ENCODE measurements at regions not wholly inside any gene's neighbourhood (a gene's known extent, or its start where the extent isn't known, plus 50 kb on each side); places are given as distances from the start of the nearest gene placed in this dataset.

DNA sequence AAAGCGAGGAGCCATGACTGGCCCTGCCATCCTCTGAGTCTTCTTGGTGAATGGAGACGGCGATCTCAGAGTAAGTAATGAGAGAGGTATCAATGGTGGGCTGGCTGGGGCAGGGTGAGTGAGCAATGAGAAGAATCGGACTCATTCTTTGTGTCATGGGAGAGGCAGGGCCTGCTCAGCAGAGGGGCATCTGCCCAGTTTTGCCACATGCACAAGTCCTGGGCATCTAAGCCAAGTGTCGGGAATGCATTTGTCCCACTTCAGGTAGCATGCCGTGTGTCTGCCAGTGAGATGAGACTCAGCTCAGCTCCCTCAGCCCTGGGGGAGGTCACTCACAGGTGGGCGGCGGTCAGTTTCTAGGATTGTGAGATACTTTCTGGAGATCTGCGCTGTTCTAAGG is 791.0 kb upstream of the RAB6C start:
- Histone ChIP-seq H3K9me3 (ENCODE audit: control insufficient read depth in 2 of 3, low read length in 3 of 3) (no peaks in the 10 kb centered on the region), H3K36me3 (ENCODE audit: control insufficient read depth in 2 of 3, insufficient read depth in 3 of 3, low read length in 3 of 3) (no peaks in the 10 kb centered on the region), H3K4me3 (ENCODE audit: low read length) (no peak overlapping the region), H3K4me1 (ENCODE audit: control insufficient read depth in 2 of 2, insufficient read depth in 2 of 2, low read length in 2 of 2) (no peaks in the 10 kb centered on the region), H3K27ac (ENCODE audit: low read depth, low read length) (no peak overlapping the region), H3K27me3 (ENCODE audit: control insufficient read depth in 2 of 2, insufficient read depth in 2 of 2, low read length in 2 of 2) (no peaks in the 10 kb centered on the region)
- peaks cover 3 to 21% (median 8%) of the 10 kb centered on the region in 5 donors for H3K27me3 Mint-ChIP-seq
- intact Hi-C loops (cut with micrococcal nuclease): no loop called here
- ChIA-PET CTCF (no interaction called here), POLR2A (no interaction called here)
- peaks cover 0 to 4% (median 0%) of the 10 kb centered on the region in 11 donors for H3K9me3 Mint-ChIP-seq
- no peak overlapping the region for H3K27ac Mint-ChIP-seq
- no peaks in the 10 kb centered on the region for H3K4me1 Mint-ChIP-seq
- no peaks in the 10 kb centered on the region for H3K36me3 Mint-ChIP-seq
- DNase-seq (no peak), ATAC-seq (no peak)
- no peak overlapping the region for H3K4me3 Mint-ChIP-seq

- Histone ChIP-seq H3K4me1 (ENCODE audit: control insufficient read depth in 2 of 2, insufficient read depth in 2 of 2, low read length in 2 of 2) (no peaks in the 10 kb centered on the region), H3K36me3 (ENCODE audit: control insufficient read depth in 2 of 3, insufficient read depth in 3 of 3, low read length in 3 of 3) (no peaks in the 10 kb centered on the region), H3K4me3 (ENCODE audit: low read length) (no peak overlapping the region), H3K27ac (ENCODE audit: low read depth, low read length) (no peak overlapping the region), H3K9me3 (ENCODE audit: control insufficient read depth in 2 of 3, low read length in 3 of 3) (no peaks in the 10 kb centered on the region), H3K27me3 (ENCODE audit: control insufficient read depth in 2 of 2, insufficient read depth in 2 of 2, low read length in 2 of 2) (no peaks in the 10 kb centered on the region)
- ATAC-seq (no peak), DNase-seq (no peak)
- Mint-ChIP-seq H3K9me3 (peaks cover 0 to 4% (median 0%) of the 10 kb centered on the region in 11 donors), H3K4me3 (no peak overlapping the region), H3K27ac (no peak overlapping the region), H3K36me3 (no peaks in the 10 kb centered on the region), H3K27me3 (peaks cover 3 to 21% (median 8%) of the 10 kb centered on the region in 5 donors), H3K4me1 (no peaks in the 10 kb centered on the region)
- ChIA-PET CTCF (no interaction called here), POLR2A (no interaction called here)
- intact Hi-C loops (cut with micrococcal nuclease): no loop called here
Measured at GRCh38 chr2:129189617-129190319, 789.7 kb upstream of the RAB6C start.

DNA sequence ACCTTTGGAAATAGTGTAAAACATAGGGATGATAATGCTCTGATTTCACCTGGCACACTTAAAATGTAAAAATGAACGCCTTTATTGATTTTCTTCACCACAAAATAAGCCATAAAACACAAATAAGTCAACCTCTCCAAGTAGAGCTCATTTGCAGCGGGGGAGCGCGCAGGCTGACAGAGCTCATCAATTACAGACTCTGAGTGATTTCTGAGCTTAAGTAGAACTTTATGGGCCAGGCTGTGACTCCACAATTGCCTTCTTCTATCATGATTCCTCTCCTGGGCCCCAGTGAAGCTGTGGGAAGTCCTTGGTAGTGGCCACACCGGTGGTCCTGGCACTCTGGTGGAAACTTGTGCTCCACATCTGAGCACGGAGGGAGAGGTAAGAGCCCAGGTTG is 789.0 kb upstream of the RAB6C start:
- intact Hi-C loops (cut with micrococcal nuclease): no loop called here
- ChIA-PET POLR2A (no interaction called here), CTCF (no interaction called here)
- Histone ChIP-seq H3K9me3 (ENCODE audit: control insufficient read depth in 2 of 3, low read length in 3 of 3) (no peaks in the 10 kb centered on the region), H3K36me3 (ENCODE audit: control insufficient read depth in 2 of 3, insufficient read depth in 3 of 3, low read length in 3 of 3) (no peaks in the 10 kb centered on the region), H3K4me3 (ENCODE audit: low read length) (no peak overlapping the region), H3K4me1 (ENCODE audit: control insufficient read depth in 2 of 2, insufficient read depth in 2 of 2, low read length in 2 of 2) (no peaks in the 10 kb centered on the region), H3K27ac (ENCODE audit: low read depth, low read length) (no peak overlapping the region), H3K27me3 (ENCODE audit: control insufficient read depth in 2 of 2, insufficient read depth in 2 of 2, low read length in 2 of 2) (no peaks in the 10 kb centered on the region)
- Mint-ChIP-seq H3K4me3 (no peak overlapping the region), H3K27ac (peak overlapping the region in 1 of 9 donors; percentile 32), H3K27me3 (peaks cover 3 to 21% (median 8%) of the 10 kb centered on the region in 5 donors), H3K9me3 (peaks cover 0 to 4% (median 0%) of the 10 kb centered on the region in 11 donors), H3K36me3 (no peaks in the 10 kb centered on the region), H3K4me1 (no peaks in the 10 kb centered on the region)
- no peak for ATAC-seq
- no peak for DNase-seq

DNA sequence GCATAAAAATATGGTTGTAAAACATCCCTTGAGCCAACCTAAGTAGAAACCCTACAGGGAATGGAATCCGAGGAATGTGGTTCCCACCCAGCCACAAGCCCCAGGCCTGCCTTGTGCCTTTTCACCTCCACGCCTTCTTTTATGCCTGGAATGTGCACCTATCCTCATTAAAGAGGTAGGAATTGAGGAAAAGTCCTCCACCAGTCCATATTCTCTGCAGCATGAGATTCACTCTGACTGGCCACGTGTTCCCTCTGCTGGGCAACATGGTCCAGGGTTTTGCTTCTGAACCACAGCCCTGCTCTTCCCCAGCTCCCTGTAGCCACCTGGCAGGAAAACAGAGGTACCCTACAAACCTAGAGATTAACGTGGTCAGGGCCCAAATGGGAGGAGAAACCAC is 787.9 kb upstream of the RAB6C start:
- no peaks in the 10 kb centered on the region for H3K4me1 Mint-ChIP-seq
- intact Hi-C loops (cut with micrococcal nuclease): no loop called here
- H3K27me3 Mint-ChIP-seq: peaks cover 2 to 21% (median 8%) of the 10 kb centered on the region in 5 donors

DNA sequence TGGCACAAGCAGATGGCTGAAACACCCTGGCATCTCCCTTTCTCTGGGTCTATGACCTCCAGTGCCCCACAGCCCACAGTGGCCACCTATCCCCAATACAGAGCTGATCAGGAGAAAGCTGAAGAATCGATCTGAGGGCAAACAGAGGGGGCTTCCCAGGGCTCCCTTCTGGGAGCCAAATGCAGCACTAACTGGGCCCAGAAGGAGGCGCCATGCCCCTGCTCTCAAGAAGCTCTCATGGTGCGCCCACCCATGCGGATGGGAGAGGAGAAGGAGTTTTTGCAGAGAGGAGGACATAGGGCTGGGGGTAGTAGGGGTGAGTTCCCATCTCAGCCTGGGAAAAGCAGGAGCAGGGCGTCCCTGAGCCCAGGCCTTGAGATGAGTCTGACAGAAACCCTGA is 787.3 kb upstream of the RAB6C start:
- Histone ChIP-seq H3K27me3 (ENCODE audit: control insufficient read depth in 2 of 2, insufficient read depth in 2 of 2, low read length in 2 of 2) (no peaks in the 10 kb centered on the region), H3K27ac (ENCODE audit: low read depth, low read length) (no peak overlapping the region), H3K9me3 (ENCODE audit: control insufficient read depth in 2 of 3, low read length in 3 of 3) (no peaks in the 10 kb centered on the region), H3K4me3 (ENCODE audit: low read length) (no peak overlapping the region), H3K36me3 (ENCODE audit: control insufficient read depth in 2 of 3, insufficient read depth in 3 of 3, low read length in 3 of 3) (no peaks in the 10 kb centered on the region), H3K4me1 (ENCODE audit: control insufficient read depth in 2 of 2, insufficient read depth in 2 of 2, low read length in 2 of 2) (no peaks in the 10 kb centered on the region)
- ATAC-seq (no peak), DNase-seq (no peak)
- peaks cover 0 to 4% (median 0%) of the 10 kb centered on the region in 11 donors for H3K9me3 Mint-ChIP-seq
- ChIA-PET CTCF (no interaction called here), POLR2A (no interaction called here)
- intact Hi-C loops (cut with micrococcal nuclease): no loop called here
- H3K4me3 Mint-ChIP-seq: no peak overlapping the region
- H3K4me1 Mint-ChIP-seq: no peaks in the 10 kb centered on the region
- H3K27ac Mint-ChIP-seq: no peak overlapping the region
- H3K27me3 Mint-ChIP-seq: peaks cover 0 to 21% (median 8%) of the 10 kb centered on the region in 5 donors
- no peaks in the 10 kb centered on the region for H3K36me3 Mint-ChIP-seq

More for the DNA sequence above, 787.9 kb upstream of the RAB6C start:
- Histone ChIP-seq H3K9me3 (ENCODE audit: control insufficient read depth in 2 of 3, low read length in 3 of 3) (no peaks in the 10 kb centered on the region), H3K36me3 (ENCODE audit: control insufficient read depth in 2 of 3, insufficient read depth in 3 of 3, low read length in 3 of 3) (no peaks in the 10 kb centered on the region), H3K27me3 (ENCODE audit: control insufficient read depth in 2 of 2, insufficient read depth in 2 of 2, low read length in 2 of 2) (no peaks in the 10 kb centered on the region), H3K4me3 (ENCODE audit: low read length) (no peak overlapping the region), H3K4me1 (ENCODE audit: control insufficient read depth in 2 of 2, insufficient read depth in 2 of 2, low read length in 2 of 2) (no peaks in the 10 kb centered on the region), H3K27ac (ENCODE audit: low read depth, low read length) (no peak overlapping the region)
- Mint-ChIP-seq H3K27ac (no peak overlapping the region), H3K9me3 (peaks cover 0 to 4% (median 0%) of the 10 kb centered on the region in 11 donors), H3K36me3 (no peaks in the 10 kb centered on the region), H3K4me3 (no peak overlapping the region)
- no peak for ATAC-seq
- ChIA-PET POLR2A (no interaction called here), CTCF (no interaction called here)
- no peak for DNase-seq

DNA sequence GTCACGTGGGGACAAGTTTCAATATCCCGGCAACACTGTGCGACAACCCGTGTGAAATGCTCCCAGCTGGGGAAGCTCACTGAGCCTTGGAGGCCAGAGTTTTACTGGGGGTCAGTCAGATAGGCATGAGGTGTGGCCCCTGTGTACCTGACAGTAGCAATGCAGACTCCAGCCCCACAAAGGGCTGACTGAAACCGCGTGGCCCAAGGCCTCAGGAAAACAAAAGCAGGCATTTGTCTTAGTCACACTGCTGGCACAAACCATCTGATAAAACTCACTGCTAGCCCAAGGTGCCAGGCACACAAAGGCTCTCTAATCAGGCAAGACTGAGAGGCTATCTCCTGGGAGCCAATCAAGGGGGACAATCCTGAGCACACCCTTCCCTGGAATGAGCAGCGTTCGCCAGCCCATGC is 786.6 kb upstream of the RAB6C start:
- H3K4me1 ChIP-seq (ENCODE audit: control insufficient read depth in 2 of 2, insufficient read depth in 2 of 2, low read length in 2 of 2): no peaks in the 10 kb centered on the region
- CTCF ChIA-PET: no interaction called here
- POLR2A ChIA-PET: no interaction called here
- Mint-ChIP-seq H3K27ac (no peak overlapping the region), H3K36me3 (no peaks in the 10 kb centered on the region), H3K9me3 (peaks cover 0 to 4% (median 0%) of the 10 kb centered on the region in 11 donors), H3K4me1 (no peaks in the 10 kb centered on the region), H3K27me3 (peaks cover 0 to 14% (median 8%) of the 10 kb centered on the region in 5 donors), H3K4me3 (no peak overlapping the region)
- no peak overlapping the region for H3K4me3 ChIP-seq (ENCODE audit: low read length)
- no peak overlapping the region for H3K27ac ChIP-seq (ENCODE audit: low read depth, low read length)
- no peaks in the 10 kb centered on the region for H3K9me3 ChIP-seq (ENCODE audit: control insufficient read depth in 2 of 3, low read length in 3 of 3)
- no peaks in the 10 kb centered on the region for H3K36me3 ChIP-seq (ENCODE audit: control insufficient read depth in 2 of 3, insufficient read depth in 3 of 3, low read length in 3 of 3)
- intact Hi-C loops (cut with micrococcal nuclease): no loop called here
- H3K27me3 ChIP-seq (ENCODE audit: control insufficient read depth in 2 of 2, insufficient read depth in 2 of 2, low read length in 2 of 2): no peaks in the 10 kb centered on the region
- no peak for DNase-seq
- ATAC-seq: peak; percentile 7

- DNase-seq (no peak), ATAC-seq (no peak)
- Mint-ChIP-seq H3K27ac (no peak overlapping the region), H3K4me1 (no peaks in the 10 kb centered on the region), H3K36me3 (no peaks in the 10 kb centered on the region), H3K27me3 (peaks cover 0 to 8% (median 6%) of the 10 kb centered on the region in 5 donors), H3K9me3 (peaks cover 0 to 4% (median 0%) of the 10 kb centered on the region in 11 donors), H3K4me3 (no peak overlapping the region)
- CTCF ChIA-PET: no interaction called here
- no peaks in the 10 kb centered on the region for H3K36me3 ChIP-seq (ENCODE audit: control insufficient read depth in 2 of 3, insufficient read depth in 3 of 3, low read length in 3 of 3)
- no peaks in the 10 kb centered on the region for H3K4me1 ChIP-seq (ENCODE audit: control insufficient read depth in 2 of 2, insufficient read depth in 2 of 2, low read length in 2 of 2)
- POLR2A ChIA-PET: no interaction called here
- intact Hi-C loops (cut with micrococcal nuclease): no loop called here
- H3K27ac ChIP-seq (ENCODE audit: low read depth, low read length): no peak overlapping the region
- no peaks in the 10 kb centered on the region for H3K9me3 ChIP-seq (ENCODE audit: control insufficient read depth in 2 of 3, low read length in 3 of 3)
- H3K27me3 ChIP-seq (ENCODE audit: control insufficient read depth in 2 of 2, insufficient read depth in 2 of 2, low read length in 2 of 2): no peaks in the 10 kb centered on the region
- H3K4me3 ChIP-seq (ENCODE audit: low read length): no peak overlapping the region
Measured at GRCh38 chr2:129193961-129194360, 785.5 kb upstream of the RAB6C start.

Data from naive thymus-derived CD4-positive, alpha-beta T cell (primary cell).